Neural cell (in vitro differentiated cells): ENCODE measurements at regions not wholly inside any gene's neighbourhood (a gene's known extent, or its start where the extent isn't known, plus 50 kb on each side); places are given as distances from the start of the nearest gene placed in this dataset.

Experiments used
- H2AFZ ChIP-seq: fragments of 200-600, 300-800 bp; sonication (generic), shearing (Covaris generic); 2 replicates; pipeline ENCODE4 v1.6.0; 2014; ENCODE audit warnings: low read depth, mild to moderate bottlenecking, antibody characterized with exemption, low read length, moderate library complexity
- H3F3A ChIP-seq: fragments of 200-600 bp; shearing (Covaris generic); 2 replicates; pipeline ENCODE4 v1.6.1; 2016; ENCODE audit warnings: mild to moderate bottlenecking, moderate library complexity, mixed read lengths, antibody characterized with exemption, low read length; ENCODE audit not compliant: insufficient read depth, poor library complexity, severe bottlenecking
- H3K27ac ChIP-seq: fragments of 200-600, 300-800 bp; sonication (generic), shearing (Covaris generic); 2 replicates; pipeline ENCODE4 v1.5.1; 2014; ENCODE audit warnings: mild to moderate bottlenecking, low read length, moderate library complexity
- H3K27me3 ChIP-seq: fragments of 300-800, 200-600 bp; sonication (generic), shearing (Covaris generic); 2 replicates; pipeline ENCODE4 v1.6.0; 2014; ENCODE audit warnings: mild to moderate bottlenecking, low read depth, low read length, moderate library complexity; ENCODE audit not compliant: insufficient read depth
- H3K36me3 ChIP-seq: fragments of 300-800, 200-600 bp; sonication (generic), shearing (Covaris generic); 2 replicates; pipeline ENCODE4 v1.5.1; 2014; ENCODE audit warnings: mild to moderate bottlenecking, antibody characterized with exemption, low read length, moderate library complexity; ENCODE audit not compliant: insufficient read depth
- H3K4me2 ChIP-seq: fragments of 300-800, 200-600 bp; sonication (generic), shearing (Covaris generic); 2 replicates; pipeline ENCODE4 v1.6.0; 2014; ENCODE audit warnings: mild to moderate bottlenecking, low read length
- H3K4me3 ChIP-seq: fragments of 300-800, 200-600 bp; sonication (generic), shearing (Covaris generic); 2 replicates; pipeline ENCODE4 v1.5.1; 2014; ENCODE audit warnings: mild to moderate bottlenecking, low read length, moderate library complexity
- H3K79me2 ChIP-seq: fragments of 200-600 bp; shearing (Covaris generic); replicated peaks from 2 replicates; pipeline ENCODE4 v1.6.0; 2014; ENCODE audit warnings: mild to moderate bottlenecking, low read length, moderate library complexity; ENCODE audit not compliant: insufficient read depth
- H3K9ac ChIP-seq: fragments of 300-800, 200-600 bp; sonication (generic), shearing (Covaris generic); 2 replicates; pipeline ENCODE4 v1.6.1; 2016; ENCODE audit warnings: mild to moderate bottlenecking, low read length, mixed read lengths
- H3K9me2 ChIP-seq: fragments of 200-600 bp; shearing (Covaris generic); 2 replicates; pipeline ENCODE4 v1.6.1; 2016; ENCODE audit warnings: mild to moderate bottlenecking, low read length, mixed read lengths; ENCODE audit not compliant: insufficient read depth
- H3K9me3 ChIP-seq: fragments of 200-600, 300-800 bp; sonication (generic), shearing (Covaris generic); 2 replicates; pipeline ENCODE4 v1.6.1; 2016; ENCODE audit warnings: mild to moderate bottlenecking, mixed run types, low read length, moderate library complexity, mixed read lengths
- H4K20me1 ChIP-seq: fragments of 200-600 bp; shearing (Covaris generic); 2 replicates; pipeline ENCODE4 v1.6.1; 2016; ENCODE audit warnings: mild to moderate bottlenecking, mixed run types; ENCODE audit not compliant: insufficient read depth
- EP300 ChIP-seq: fragments of 450-650 bp; conservative IDR thresholded peaks from 2 replicates; pipeline ENCODE4 v1.6.1; 2014; ENCODE audit warnings: antibody characterized with exemption, mild to moderate bottlenecking, moderate library complexity; ENCODE audit not compliant: poor library complexity, severe bottlenecking
- EZH2 ChIP-seq: fragments of 200-600, 300-800 bp; shearing (Covaris generic), sonication (generic); IDR thresholded peaks from 2 replicates; pipeline ENCODE4 v1.6.1; 2014; ENCODE audit warnings: antibody characterized with exemption, low read length, borderline replicate concordance, mild to moderate bottlenecking; ENCODE audit not compliant: insufficient read depth, poor library complexity, severe bottlenecking
- MXI1 ChIP-seq: fragments of 450-650 bp; conservative IDR thresholded peaks from 2 replicates; pipeline ENCODE4 v1.6.1; 2014; ENCODE audit warnings: antibody characterized with exemption, mild to moderate bottlenecking; ENCODE audit not compliant: poor library complexity, severe bottlenecking
- POLR2AphosphoS5 ChIP-seq: IDR thresholded peaks from 2 replicates; pipeline ENCODE4 v1.6.1; 2012
- RAD21 ChIP-seq: fragments of 450-650 bp; conservative IDR thresholded peaks from 2 replicates; pipeline ENCODE4 v1.6.1; 2014; ENCODE audit warnings: antibody characterized with exemption, mild to moderate bottlenecking, moderate library complexity
- REST ChIP-seq: IDR thresholded peaks from 2 replicates; pipeline ENCODE4 v1.6.1; 2012; ENCODE audit warnings: borderline replicate concordance
- SMC3 ChIP-seq: fragments of 450-650 bp; conservative IDR thresholded peaks from 2 replicates; pipeline ENCODE4 v1.6.1; 2014; ENCODE audit warnings: antibody characterized with exemption, mild to moderate bottlenecking, moderate library complexity; ENCODE audit not compliant: poor library complexity
- TAF1 ChIP-seq: IDR thresholded peaks from 2 replicates; pipeline ENCODE4 v1.6.1; 2012; ENCODE audit warnings: low read depth

GRCh38 chr7:50915621-50916020 is 132.9 kb upstream of the GRB10 start:
- no peak overlapping the region for H3K9ac ChIP-seq
- H3K9me2 ChIP-seq, result no peaks in the 10 kb centered on the region
- no peak overlapping the region for H3K4me3 ChIP-seq
- no peaks in the 10 kb centered on the region for H3F3A ChIP-seq
- H3K27me3 ChIP-seq, result no peaks in the 10 kb centered on the region
- no peak overlapping the region for H3K27ac ChIP-seq
- H2AFZ ChIP-seq, result no peak overlapping the region
- no peak for TF ChIP-seq REST
- TF ChIP-seq SMC3, result no peak
- TF ChIP-seq MXI1, result no peak
- no peak for TF ChIP-seq POLR2AphosphoS5
- no peak for TF ChIP-seq EZH2
- TF ChIP-seq TAF1, result no peak
- TF ChIP-seq RAD21, result no peak
- H4K20me1 ChIP-seq, result no peaks in the 10 kb centered on the region
- H3K4me2 ChIP-seq, result no peak overlapping the region
- H3K79me2 ChIP-seq, result no peaks in the 10 kb centered on the region
- H3K9me3 ChIP-seq, result no peaks in the 10 kb centered on the region
- H3K36me3 ChIP-seq, result no peaks in the 10 kb centered on the region

- no peaks in the 10 kb centered on the region for H4K20me1 ChIP-seq
- no peak overlapping the region for H3K4me2 ChIP-seq
- H3K27me3 ChIP-seq, result no peaks in the 10 kb centered on the region
- no peaks in the 10 kb centered on the region for H3K79me2 ChIP-seq
- TF ChIP-seq RAD21 (no peak), REST (no peak), EZH2 (no peak), POLR2AphosphoS5 (no peak), TAF1 (no peak), EP300 (no peak), MXI1 (no peak), SMC3 (no peak)
- H3K4me3 ChIP-seq, result no peak overlapping the region
- H3K9ac ChIP-seq, result no peak overlapping the region
- H3K27ac ChIP-seq, result no peak overlapping the region
- no peaks in the 10 kb centered on the region for H3F3A ChIP-seq
- no peaks in the 10 kb centered on the region for H3K36me3 ChIP-seq
- no peaks in the 10 kb centered on the region for H3K9me2 ChIP-seq
- H3K9me3 ChIP-seq, result no peaks in the 10 kb centered on the region
- no peak overlapping the region for H2AFZ ChIP-seq
These were observed 131.8 kb upstream of the GRB10 start for GRCh38 chr7:50914460-50914859.
